Stimulated activated naive B cell treated with anti-CD40 and anti-IgM and Interleukin-4, amounts not matched to agents 10 μg/mL and 1 μg/mL and 100 μg/mL, for 72 hours (primary cell): ENCODE measurements at regions not wholly inside any gene's neighbourhood (a gene's known extent, or its start where the extent isn't known, plus 50 kb on each side); places are given as distances from the start of the nearest gene placed in this dataset.

Experiments used
- ATAC-seq, 2 donors: fragments of 150-1000 bp; cut with Tn5 transposase; replicated peaks; 2 replicates each; pipeline ENCODE4 v1.10.0; 2021; ENCODE audit warnings: moderate library complexity in 1 of 2
- DNase-seq: peaks from one replicate; pipeline ENCODE4 v3.0.0; 2021
- H3K27ac Mint-ChIP-seq: one replicate; pipeline ENCODE4 v1.8.0; 2022; ENCODE audit warnings: mild to moderate bottlenecking, mixed read lengths
- H3K27me3 Mint-ChIP-seq, 2 donors: one replicate each; pipeline ENCODE4 v1.8.0; 2022; ENCODE audit warnings: mixed read lengths in 2 of 2
- H3K36me3 Mint-ChIP-seq, 2 donors: one replicate each; pipeline ENCODE4 v1.8.0; 2022; ENCODE audit warnings: mixed read lengths in 2 of 2, mild to moderate bottlenecking in 1 of 2
- H3K4me1 Mint-ChIP-seq, 2 donors: one replicate each; pipeline ENCODE4 v1.8.0; 2022; ENCODE audit warnings: mixed read lengths in 2 of 2, mild to moderate bottlenecking in 1 of 2
- H3K4me3 Mint-ChIP-seq, 2 donors: one replicate each; pipeline ENCODE4 v1.8.0; 2022; ENCODE audit warnings: mild to moderate bottlenecking in 2 of 2, mixed read lengths in 2 of 2, moderate library complexity in 1 of 2
- H3K9me3 Mint-ChIP-seq, 2 donors: one replicate each; pipeline ENCODE4 v1.8.0; 2022; ENCODE audit warnings: mixed read lengths in 2 of 2, mild to moderate bottlenecking in 1 of 2

GRCh38 chr15:31234815-31235214, 91.8 kb upstream of the KLF13 start:
- DNase-seq (no peak), ATAC-seq (no peak)
- Mint-ChIP-seq H3K4me3 (no peak overlapping the region), H3K9me3 (peaks cover 0 to 4% of the 10 kb centered on the region in 2 donors), H3K4me1 (peaks cover 44 to 75% of the 10 kb centered on the region in 2 donors), H3K27ac (peak overlapping the region; percentile 43), H3K27me3 (no peaks in the 10 kb centered on the region), H3K36me3 (peaks cover 0 to 3% of the 10 kb centered on the region in 2 donors)

GRCh38 chr15:31235311-31236183, 91.1 kb upstream of the KLF13 start:
- Mint-ChIP-seq H3K9me3 (peaks cover 0 to 4% of the 10 kb centered on the region in 2 donors), H3K4me3 (no peak overlapping the region), H3K36me3 (peaks cover 0 to 3% of the 10 kb centered on the region in 2 donors), H3K27ac (no peak overlapping the region), H3K27me3 (no peaks in the 10 kb centered on the region), H3K4me1 (peaks cover 41 to 69% of the 10 kb centered on the region in 2 donors)
- ATAC-seq, result no peak
- DNase-seq, result no peak

DNA sequence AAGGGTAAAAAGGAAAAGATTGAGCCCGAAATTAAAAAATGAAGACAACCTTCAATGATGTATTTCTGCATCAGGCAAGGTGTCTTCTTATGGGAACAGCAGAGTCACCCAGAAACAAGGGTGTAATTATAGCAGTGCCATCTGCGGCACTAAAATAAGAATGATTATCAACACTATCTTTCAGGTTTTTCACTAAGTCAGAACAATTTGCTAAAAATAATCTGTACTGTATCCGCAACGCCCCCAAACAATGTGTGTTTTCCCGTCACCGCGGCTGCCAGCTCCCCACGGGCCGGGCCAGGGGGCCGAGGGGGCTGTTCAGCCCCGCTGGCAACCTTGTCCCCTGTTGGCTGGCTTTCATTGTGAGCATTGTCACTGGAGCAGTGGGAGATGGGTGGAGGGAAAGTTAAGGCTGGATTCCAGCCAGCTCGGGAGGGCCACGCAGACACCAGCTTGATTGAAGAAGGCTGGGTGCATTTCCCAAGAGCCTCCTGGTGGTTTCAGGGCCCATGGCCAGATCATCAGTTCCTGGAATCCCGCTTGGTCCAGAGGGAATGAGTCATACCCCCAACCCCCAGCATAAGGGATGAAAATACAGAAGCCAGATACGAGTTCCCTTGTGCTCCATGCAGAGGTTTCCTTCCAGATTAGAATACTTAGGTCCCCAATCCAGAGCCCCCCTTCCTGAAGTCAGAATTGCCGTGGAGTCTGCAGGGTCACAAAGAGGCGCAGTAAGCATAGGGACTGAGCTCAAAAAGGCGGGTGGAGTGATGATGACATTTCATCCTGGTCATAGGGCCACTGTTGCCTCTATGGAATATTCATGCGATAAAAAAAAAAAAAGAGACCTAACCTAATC, 90.2 kb upstream of the KLF13 start:
- H3K27ac Mint-ChIP-seq, result no peak overlapping the region
- no peak overlapping the region for H3K4me3 Mint-ChIP-seq
- DNase-seq (no peak), ATAC-seq (peak in 1 of 2 donors; percentile 30)
- no peaks in the 10 kb centered on the region for H3K36me3 Mint-ChIP-seq
- H3K9me3 Mint-ChIP-seq, result peaks cover 0 to 4% of the 10 kb centered on the region in 2 donors
- H3K4me1 Mint-ChIP-seq, result peaks cover 33 to 64% of the 10 kb centered on the region in 2 donors
- H3K27me3 Mint-ChIP-seq, result no peaks in the 10 kb centered on the region

- peaks cover 0 to 4% of the 10 kb centered on the region in 2 donors for H3K9me3 Mint-ChIP-seq
- H3K27ac Mint-ChIP-seq, result no peak overlapping the region
- H3K36me3 Mint-ChIP-seq, result no peaks in the 10 kb centered on the region
- H3K27me3 Mint-ChIP-seq, result no peaks in the 10 kb centered on the region
- peaks cover 28 to 64% of the 10 kb centered on the region in 2 donors for H3K4me1 Mint-ChIP-seq
- ATAC-seq (no peak), DNase-seq (no peak)
- H3K4me3 Mint-ChIP-seq, result no peak overlapping the region
These were observed 89.7 kb upstream of the KLF13 start for GRCh38 chr15:31237043-31237324.

GRCh38 chr15:31238906-31239305, 87.7 kb upstream of the KLF13 start:
- Mint-ChIP-seq H3K9me3 (peaks cover 0 to under 1% of the 10 kb centered on the region in 2 donors), H3K4me3 (no peak overlapping the region), H3K4me1 (peaks cover 24 to 55% of the 10 kb centered on the region in 2 donors), H3K27me3 (no peaks in the 10 kb centered on the region), H3K27ac (peak overlapping the region; percentile 60), H3K36me3 (no peaks in the 10 kb centered on the region)
- no peak for ATAC-seq
- no peak for DNase-seq

DNA sequence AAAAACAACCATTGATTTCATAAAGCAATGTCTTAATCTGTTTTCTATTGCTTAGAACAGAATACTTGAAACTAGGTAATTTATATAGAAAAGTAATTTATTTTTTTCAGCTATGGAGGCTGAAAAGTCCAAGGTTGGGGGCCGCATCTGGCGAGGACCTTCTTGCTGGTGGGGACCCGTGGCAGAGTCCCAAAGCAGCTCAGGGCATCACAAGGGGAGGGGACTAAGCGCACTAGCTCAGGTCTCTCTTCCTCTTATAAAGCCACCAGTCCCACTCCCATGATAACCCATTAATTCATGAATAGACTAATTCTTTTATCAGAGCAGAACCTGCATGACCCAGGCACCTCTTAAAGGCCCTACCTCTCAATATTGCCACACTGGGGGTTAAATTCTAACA, 87.2 kb upstream of the KLF13 start:
- ATAC-seq, result no peak
- no peaks in the 10 kb centered on the region for H3K36me3 Mint-ChIP-seq
- H3K9me3 Mint-ChIP-seq, result no peaks in the 10 kb centered on the region
- H3K27ac Mint-ChIP-seq, result no peak overlapping the region
- H3K4me3 Mint-ChIP-seq, result no peak overlapping the region
- H3K4me1 Mint-ChIP-seq, result peaks cover 19 to 50% of the 10 kb centered on the region in 2 donors
- H3K27me3 Mint-ChIP-seq, result no peaks in the 10 kb centered on the region
- no peak for DNase-seq

- ATAC-seq (no peak), DNase-seq (no peak)
- H3K36me3 Mint-ChIP-seq, result no peaks in the 10 kb centered on the region
- H3K4me3 Mint-ChIP-seq, result no peak overlapping the region
- H3K9me3 Mint-ChIP-seq, result no peaks in the 10 kb centered on the region
- peaks cover 12 to 32% of the 10 kb centered on the region in 2 donors for H3K4me1 Mint-ChIP-seq
- H3K27me3 Mint-ChIP-seq, result no peaks in the 10 kb centered on the region
- H3K27ac Mint-ChIP-seq, result no peak overlapping the region
These were observed 84.6 kb upstream of the KLF13 start for GRCh38 chr15:31241888-31242522.

DNA sequence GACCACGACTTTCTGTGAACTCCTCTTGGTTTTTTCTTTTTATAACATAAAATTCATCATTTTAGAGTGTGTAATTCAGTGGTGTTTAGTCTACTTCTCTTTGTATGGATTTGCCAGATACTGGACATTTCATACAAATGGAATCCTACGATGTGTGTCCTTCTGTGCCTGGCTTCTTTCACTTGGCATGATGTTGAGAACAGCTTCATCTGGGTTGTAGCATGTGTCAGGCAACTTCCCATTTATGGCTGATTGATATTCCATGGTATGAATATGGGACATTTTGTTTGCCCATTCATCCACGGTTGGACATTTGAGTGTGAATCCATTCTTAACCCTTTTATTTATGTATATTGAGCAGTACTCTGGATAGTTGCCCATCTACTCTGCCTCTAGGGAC, 82.7 kb upstream of the KLF13 start:
- Mint-ChIP-seq H3K27me3 (no peaks in the 10 kb centered on the region), H3K4me3 (no peak overlapping the region), H3K27ac (no peak overlapping the region), H3K36me3 (no peaks in the 10 kb centered on the region), H3K4me1 (peaks cover 10 to 28% of the 10 kb centered on the region in 2 donors), H3K9me3 (no peaks in the 10 kb centered on the region)
- ATAC-seq (no peak), DNase-seq (no peak)

DNA sequence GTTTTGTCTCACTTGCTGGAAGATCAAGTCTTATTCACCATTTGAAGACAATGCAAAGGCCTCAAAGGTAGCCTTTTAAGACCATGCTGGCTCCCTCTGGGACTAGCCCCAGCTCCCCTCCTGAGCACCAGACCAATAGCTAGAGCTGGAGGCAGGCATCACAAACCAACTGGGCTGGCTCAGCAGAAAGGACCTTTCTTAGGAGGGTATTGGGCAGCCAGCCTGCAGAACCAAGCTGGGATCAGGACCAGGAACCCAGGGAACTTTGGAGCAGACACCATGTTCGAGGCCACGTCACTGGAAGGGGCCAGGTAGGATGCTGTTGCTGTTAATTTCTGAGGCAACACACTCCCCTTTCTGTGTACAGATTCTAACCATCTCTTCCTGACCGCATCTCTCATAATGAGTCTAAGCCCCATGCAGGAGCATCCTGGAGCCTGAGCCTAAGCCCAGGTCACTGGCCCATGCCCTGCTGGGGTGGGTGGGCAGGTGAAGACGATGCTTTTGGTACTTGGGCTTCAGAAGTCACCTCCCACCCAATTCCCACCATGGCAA, 81.4 kb upstream of the KLF13 start:
- H3K4me3 Mint-ChIP-seq, result no peak overlapping the region
- no peaks in the 10 kb centered on the region for H3K9me3 Mint-ChIP-seq
- no peaks in the 10 kb centered on the region for H3K36me3 Mint-ChIP-seq
- no peak overlapping the region for H3K27ac Mint-ChIP-seq
- no peaks in the 10 kb centered on the region for H3K27me3 Mint-ChIP-seq
- ATAC-seq (no peak), DNase-seq (no peak)
- H3K4me1 Mint-ChIP-seq, result peaks cover 5 to 20% of the 10 kb centered on the region in 2 donors

DNA sequence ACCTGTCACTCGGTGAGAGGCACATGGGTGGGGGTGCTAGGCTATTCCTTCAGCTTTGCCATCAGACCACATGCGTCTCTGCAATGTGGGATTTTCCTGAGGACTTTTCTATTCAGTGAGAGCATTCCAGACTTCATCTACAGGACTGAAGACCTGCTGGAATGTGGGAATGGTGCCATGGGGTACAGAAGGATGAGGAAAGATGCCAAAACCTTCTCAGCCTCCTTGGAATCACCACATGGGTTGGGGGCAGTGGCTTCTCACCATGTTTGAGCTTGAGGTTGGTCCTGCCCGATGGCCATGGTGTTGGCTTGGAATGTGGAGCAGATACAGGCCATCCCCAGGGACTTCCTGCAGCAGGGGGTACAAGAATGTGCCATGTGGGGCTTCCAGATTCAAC, 80.9 kb upstream of the KLF13 start:
- Mint-ChIP-seq H3K27ac (no peak overlapping the region), H3K9me3 (no peaks in the 10 kb centered on the region), H3K4me3 (no peak overlapping the region), H3K27me3 (no peaks in the 10 kb centered on the region), H3K36me3 (no peaks in the 10 kb centered on the region), H3K4me1 (peaks cover 5 to 20% of the 10 kb centered on the region in 2 donors)
- ATAC-seq (no peak), DNase-seq (no peak)

- peaks cover 5 to 10% of the 10 kb centered on the region in 2 donors for H3K4me1 Mint-ChIP-seq
- H3K27me3 Mint-ChIP-seq, result no peaks in the 10 kb centered on the region
- no peak overlapping the region for H3K4me3 Mint-ChIP-seq
These were observed 79.2 kb upstream of the KLF13 start for GRCh38 chr15:31247404-31247803.

GRCh38 chr15:31248263-31248662, 78.4 kb upstream of the KLF13 start:
- H3K4me1 Mint-ChIP-seq, result peaks cover 5 to 10% of the 10 kb centered on the region in 2 donors
- H3K9me3 Mint-ChIP-seq, result no peaks in the 10 kb centered on the region
- no peaks in the 10 kb centered on the region for H3K27me3 Mint-ChIP-seq
- H3K4me3 Mint-ChIP-seq, result no peak overlapping the region
- DNase-seq (no peak), ATAC-seq (no peak)
- H3K27ac Mint-ChIP-seq, result peak overlapping the region; percentile 73
- no peaks in the 10 kb centered on the region for H3K36me3 Mint-ChIP-seq

More at GRCh38 chr15:31247404-31247803, 79.2 kb upstream of the KLF13 start:
- Mint-ChIP-seq H3K27ac (peak overlapping the region; percentile 32), H3K36me3 (no peaks in the 10 kb centered on the region), H3K9me3 (no peaks in the 10 kb centered on the region)
- ATAC-seq (no peak), DNase-seq (no peak)

DNA sequence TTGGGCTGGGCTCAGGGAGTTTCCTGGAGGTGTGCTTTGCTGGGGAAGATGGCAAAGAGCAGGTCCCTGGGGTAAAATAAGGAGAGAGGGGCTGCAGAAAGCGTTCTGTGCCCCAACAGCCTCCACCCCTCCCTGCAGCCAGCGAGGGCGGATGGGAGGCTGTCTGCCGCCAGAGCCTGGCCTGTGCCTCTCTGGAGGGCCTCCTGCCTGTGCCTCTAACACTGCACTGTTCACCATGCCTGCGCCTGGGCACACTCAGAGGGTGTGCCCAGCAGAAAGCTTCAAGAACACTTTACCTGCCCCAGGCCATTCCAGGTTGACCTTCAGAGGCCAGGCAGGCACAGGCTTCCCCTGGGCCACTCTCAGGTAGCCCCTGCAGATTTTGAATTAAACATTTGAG, 77.7 kb upstream of the KLF13 start:
- ATAC-seq (no peak), DNase-seq (no peak)
- no peaks in the 10 kb centered on the region for H3K36me3 Mint-ChIP-seq
- H3K4me1 Mint-ChIP-seq, result peaks cover 5 to 10% of the 10 kb centered on the region in 2 donors
- H3K27me3 Mint-ChIP-seq, result no peaks in the 10 kb centered on the region
- H3K4me3 Mint-ChIP-seq, result no peak overlapping the region
- no peaks in the 10 kb centered on the region for H3K9me3 Mint-ChIP-seq
- H3K27ac Mint-ChIP-seq, result no peak overlapping the region

GRCh38 chr15:31250033-31250432, 76.6 kb upstream of the KLF13 start:
- peaks cover 2 to 3% of the 10 kb centered on the region in 2 donors for H3K9me3 Mint-ChIP-seq
- no peak for ATAC-seq
- H3K27ac Mint-ChIP-seq, result no peak overlapping the region
- no peak for DNase-seq
- H3K4me1 Mint-ChIP-seq, result peaks cover 13 to 15% of the 10 kb centered on the region in 2 donors
- peaks cover 0 to 2% of the 10 kb centered on the region in 2 donors for H3K36me3 Mint-ChIP-seq
- no peak overlapping the region for H3K4me3 Mint-ChIP-seq
- no peaks in the 10 kb centered on the region for H3K27me3 Mint-ChIP-seq
